ENCODE measurements at regions not wholly inside any gene's neighbourhood (a gene's known extent, or its start where the extent isn't known, plus 50 kb on each side); places are given as distances from the start of the nearest gene placed in this dataset.
"Not testable (repeated sequence)": the region's sequence is repeated elsewhere in the genome, so short reads cannot be mapped to it uniquely, and the experiment has no call there.

DNA sequence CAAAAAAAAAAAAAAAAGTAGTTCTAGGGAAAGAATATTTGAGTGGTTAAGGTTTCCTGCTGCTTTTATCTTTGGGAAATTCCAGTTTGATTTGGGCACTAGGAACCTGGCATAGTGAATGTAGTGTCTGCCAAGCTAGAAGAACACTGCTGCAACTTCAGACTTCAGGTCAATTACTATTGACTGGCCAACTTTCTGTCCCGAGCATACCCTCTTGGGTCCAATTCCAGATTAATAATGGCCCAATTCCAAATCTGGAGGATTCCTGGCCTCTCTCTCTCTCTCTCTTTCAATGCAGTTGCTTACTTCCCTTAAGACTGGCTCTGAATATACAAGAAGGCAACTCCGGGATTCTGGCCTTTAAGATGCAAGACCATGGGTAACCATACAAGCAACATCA is 74.9 kb downstream of the ANKEF1 start:
- no peak for DNase-seq (ENCODE audit: low spot score)

- no peak for DNase-seq (ENCODE audit: low spot score)
Measured at GRCh38 chr20:10110151-10110550, 75.4 kb downstream of the ANKEF1 start.

DNA sequence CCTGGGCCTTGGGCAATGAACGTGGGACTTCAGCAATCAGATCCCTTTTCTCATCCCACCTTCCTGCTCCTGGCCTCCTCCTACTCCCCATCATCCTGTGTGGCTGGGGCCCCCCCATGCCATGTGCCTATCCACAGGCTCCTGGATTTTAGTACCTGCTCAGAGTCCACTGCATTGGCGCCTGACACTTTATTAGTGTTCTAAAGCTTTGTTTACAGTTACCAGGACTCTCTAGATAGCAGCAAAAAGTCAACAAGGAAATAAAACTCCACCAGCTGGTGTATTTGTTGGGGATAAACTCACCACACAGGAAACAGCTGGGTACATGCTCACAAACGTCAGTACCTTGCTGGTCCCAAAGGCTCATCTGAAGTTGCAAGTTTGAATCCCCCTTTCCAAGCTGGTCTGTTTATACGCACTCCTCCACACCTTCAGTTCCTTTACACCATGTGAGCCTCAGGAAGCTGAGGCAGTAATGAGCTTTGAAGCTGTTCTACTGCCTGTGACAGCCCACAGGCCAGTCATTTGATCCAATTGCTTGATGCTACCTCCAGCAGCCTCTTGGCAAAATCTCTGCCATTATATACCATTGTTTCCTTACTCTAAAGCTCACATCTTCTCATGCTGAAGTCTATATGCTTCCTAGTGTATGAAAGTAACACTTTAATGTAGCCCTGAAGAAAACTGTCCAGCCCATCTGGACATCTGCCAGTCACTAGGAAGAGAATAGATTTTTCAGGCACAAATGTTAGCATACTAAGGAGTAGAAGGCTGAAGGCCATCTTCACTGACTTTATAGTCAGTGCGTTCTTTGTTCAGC is 76.6 kb downstream of the ANKEF1 start:
- no peak for DNase-seq (ENCODE audit: low spot score)

GRCh38 chr20:10111959-10112250 is 77.1 kb downstream of the ANKEF1 start:
- no peak for DNase-seq (ENCODE audit: low spot score)

DNA sequence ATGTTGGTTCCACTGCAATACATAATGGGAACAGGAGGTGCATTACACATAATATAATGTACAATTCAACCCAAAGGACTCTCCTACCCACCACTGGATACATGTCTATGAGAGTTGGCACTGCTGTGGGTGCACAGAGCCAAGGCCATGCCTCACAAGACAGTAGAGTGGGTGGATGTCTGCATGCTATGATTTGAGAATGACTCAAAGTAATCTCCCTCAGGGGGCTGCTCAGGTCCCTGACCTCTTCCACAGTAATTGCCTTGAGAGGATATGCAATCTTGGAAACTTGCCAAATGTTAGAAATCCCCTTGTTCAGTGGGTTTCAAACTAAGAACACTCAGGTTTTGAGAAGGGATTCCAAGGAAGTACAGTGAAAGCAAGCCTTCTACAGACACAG is 79.0 kb downstream of the ANKEF1 start:
- DNase-seq (ENCODE audit: low spot score): no peak

DNA sequence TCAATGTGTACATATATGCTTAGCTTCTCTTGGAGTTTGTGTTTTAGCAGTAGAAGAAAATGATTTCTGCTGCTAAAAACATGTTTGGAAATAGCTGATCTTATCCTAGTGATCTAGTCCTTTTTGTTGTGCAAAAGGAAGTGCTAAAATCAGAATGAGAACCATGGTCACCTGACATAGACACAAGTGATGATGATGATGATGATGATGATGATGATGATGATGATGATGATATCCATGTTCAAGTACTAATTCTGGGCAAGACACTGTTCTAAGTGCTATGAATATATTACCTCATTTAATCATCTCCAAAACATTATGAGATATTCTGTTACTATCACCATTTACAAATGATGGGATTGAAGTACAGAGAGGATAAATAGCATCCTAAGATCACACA is 79.8 kb downstream of the ANKEF1 start:
- no peak for DNase-seq (ENCODE audit: low spot score)

GRCh38 chr20:10115021-10115420 is 80.2 kb downstream of the ANKEF1 start:
- no peak for DNase-seq (ENCODE audit: low spot score)

GRCh38 chr20:10119336-10119735 is 84.5 kb downstream of the ANKEF1 start:
- no peak for DNase-seq (ENCODE audit: low spot score)

GRCh38 chr20:10124883-10125282 is 90.1 kb downstream of the ANKEF1 start:
- DNase-seq (ENCODE audit: low spot score): not testable (repeated sequence)

GRCh38 chr20:10125757-10126156 is 91.0 kb downstream of the ANKEF1 start:
- no peak for DNase-seq (ENCODE audit: low spot score)

DNA sequence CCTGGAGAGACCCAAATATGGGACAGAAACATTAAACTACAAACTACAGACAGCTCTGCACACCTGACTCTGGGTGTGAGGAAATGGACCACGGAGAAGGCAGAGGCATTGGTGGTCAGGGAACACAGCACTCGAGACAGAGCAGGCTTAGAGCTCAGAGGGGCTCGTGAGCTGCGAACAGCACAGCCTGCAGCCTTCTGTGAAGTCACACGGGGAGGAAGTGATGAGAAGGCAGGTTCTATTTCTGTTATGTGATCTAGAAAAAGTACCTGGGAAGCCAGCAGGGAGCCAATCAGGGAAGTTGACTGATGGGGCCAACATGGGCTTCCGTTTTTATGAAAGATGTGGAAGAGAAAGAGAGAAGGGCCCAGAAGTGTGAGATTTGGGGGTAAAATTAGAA is 88.9 kb upstream of the SNAP25 start:
- no peak for DNase-seq (ENCODE audit: low spot score)

DNA sequence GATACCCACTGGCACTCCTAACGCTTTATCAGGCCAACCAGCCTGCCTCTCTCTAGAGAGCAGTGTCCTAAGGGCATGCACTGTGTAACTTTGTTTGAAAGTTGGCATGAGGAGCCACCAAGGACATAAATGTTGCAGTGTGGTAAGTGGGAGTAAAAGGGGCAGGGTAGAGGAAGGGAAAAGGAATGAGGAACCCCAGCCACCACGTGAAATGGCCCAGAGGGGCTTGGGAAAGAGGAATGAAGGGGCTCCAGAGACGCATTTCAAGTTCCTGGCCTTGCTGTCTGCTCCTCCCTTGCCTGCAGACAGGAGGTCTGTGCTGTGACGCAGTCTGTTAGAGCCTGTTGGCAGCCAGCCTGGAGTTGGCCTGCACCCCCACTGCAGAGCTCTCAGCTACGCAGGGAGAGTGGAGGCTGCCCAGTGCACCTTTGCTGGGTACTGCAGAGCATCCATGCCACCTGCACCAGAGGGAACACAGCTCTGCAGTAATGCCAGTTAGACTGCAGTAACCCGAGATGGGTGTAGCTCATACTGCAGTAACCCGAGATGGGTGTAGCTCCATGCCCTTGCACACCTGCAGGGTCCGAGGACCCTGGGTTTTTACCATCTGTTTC is 86.8 kb upstream of the SNAP25 start:
- DNase-seq (ENCODE audit: low spot score): no peak

DNA sequence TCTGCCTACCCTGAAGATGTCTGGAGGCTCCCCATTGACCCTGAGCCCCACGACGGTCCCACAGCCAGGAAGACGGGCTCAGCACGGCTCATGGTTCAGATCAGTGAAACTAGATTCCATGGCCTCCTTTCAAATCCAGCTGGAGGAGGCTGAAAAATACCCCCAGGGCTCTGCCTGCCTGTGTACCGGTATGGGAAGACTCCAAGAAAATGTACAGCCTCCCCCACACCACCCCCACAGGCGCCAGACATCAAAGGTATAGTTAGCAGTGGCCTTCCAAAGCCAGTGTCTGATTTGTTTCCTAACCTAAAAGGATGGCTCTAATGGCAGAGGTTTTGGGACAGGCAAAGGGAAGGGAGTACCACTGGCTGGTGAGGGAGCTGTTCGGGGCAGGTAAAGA is 86.2 kb upstream of the SNAP25 start:
- no peak for DNase-seq (ENCODE audit: low spot score)

GRCh38 chr20:10133532-10133931 is 85.1 kb upstream of the SNAP25 start:
- DNase-seq (ENCODE audit: low spot score): no peak

- no peak for DNase-seq (ENCODE audit: low spot score)
Measured at GRCh38 chr20:10134176-10134575, 84.5 kb upstream of the SNAP25 start.

- no peak for DNase-seq (ENCODE audit: low spot score)
Measured at GRCh38 chr20:10135438-10135837, 83.2 kb upstream of the SNAP25 start.

GRCh38 chr20:10137032-10137431 is 81.6 kb upstream of the SNAP25 start:
- DNase-seq (ENCODE audit: low spot score): no peak

GRCh38 chr20:10137533-10137932 is 81.1 kb upstream of the SNAP25 start:
- peak; percentile 22 for DNase-seq (ENCODE audit: low spot score)

DNA sequence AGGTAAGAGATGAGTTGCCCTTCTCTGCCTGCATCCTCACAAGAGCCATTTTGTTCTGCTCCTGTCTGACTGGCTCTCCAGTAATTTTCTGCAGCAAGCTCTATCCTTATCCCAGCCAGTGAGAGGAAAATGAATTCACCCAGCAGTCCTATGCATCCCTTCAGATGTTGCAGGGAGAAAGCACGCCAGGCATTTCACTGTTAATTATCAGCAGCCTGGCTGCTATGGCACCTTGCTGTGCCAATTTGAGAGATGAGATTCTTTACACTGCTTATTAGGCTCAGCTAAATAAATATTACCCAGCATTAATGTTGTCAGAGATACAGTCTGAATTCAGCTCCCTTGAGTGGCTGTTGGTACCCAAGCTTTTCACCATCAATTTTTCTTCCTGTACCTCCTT is 61.1 kb upstream of the SNAP25 start:
- no peak for DNase-seq (ENCODE audit: low spot score)

- no peak for DNase-seq (ENCODE audit: low spot score)
Measured at GRCh38 chr20:10167040-10167439, 51.6 kb upstream of the SNAP25 start.

DNA sequence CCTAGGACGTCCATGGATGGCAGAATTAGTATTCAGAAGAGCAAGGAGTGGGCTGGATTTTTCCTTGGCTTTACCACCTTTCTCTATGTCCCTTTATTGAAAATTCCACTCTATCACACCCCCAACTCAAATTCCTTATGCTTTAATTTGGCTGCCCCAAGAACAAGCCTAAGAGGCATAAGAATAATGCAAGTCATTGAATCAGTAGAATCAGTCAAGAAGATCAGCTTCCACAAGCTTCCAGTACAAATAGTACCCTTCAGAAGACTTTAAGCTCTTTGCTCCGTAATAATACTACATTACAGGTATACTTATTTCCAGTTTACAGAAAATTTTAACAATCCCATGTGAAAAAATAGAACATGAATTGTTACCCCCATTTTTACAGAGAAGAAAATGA is 51.0 kb upstream of the SNAP25 start:
- no peak for DNase-seq (ENCODE audit: low spot score)
